ENCODE measurements at regions not wholly inside any gene's neighbourhood (a gene's known extent, or its start where the extent isn't known, plus 50 kb on each side); places are given as distances from the start of the nearest gene placed in this dataset.
"Not testable (repeated sequence)": the region's sequence is repeated elsewhere in the genome, so short reads cannot be mapped to it uniquely, and the experiment has no call there.

DNA sequence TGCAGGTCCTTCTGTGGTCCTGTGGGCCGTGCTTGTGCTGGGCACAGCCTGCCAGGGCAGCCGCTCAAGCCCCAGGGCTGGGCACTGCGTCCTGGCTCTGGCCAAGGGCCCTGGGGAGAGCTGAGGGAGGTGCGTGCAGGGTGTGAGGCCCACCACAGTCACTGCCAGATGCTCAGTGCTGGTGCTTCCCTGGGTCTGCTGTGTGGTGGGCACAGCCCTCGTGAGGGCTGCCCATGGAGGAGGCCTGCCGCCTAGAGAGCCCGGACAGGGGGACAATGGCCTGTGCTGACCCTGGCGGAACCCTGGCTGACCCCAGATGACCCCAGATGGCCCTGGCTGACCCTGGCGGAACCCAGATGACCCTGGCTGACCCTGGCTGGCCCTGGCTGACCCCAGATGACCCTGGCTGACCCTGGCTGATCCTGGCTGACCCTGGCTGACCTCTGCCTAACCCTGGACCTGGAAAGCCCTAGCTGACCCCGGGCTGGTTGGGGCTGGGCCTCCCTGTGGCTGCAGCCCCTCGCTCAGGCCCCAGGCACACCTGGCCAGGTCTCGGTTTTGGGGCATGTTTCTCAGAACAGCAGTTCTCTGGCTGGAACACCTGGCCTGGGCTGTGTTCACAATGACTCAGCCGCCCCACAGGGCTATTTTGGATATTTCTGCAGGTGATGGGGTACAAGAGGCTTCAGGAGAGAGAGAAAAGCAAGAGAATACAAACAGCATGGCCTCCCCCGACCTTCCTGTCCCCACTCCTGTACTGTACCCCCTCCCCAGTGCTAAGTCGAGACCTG is 55.4 kb downstream of the TMEM121 start:
- intact Hi-C loops (cut with DNase I), result loop anchor here (10.0 kb wide), 1 partner anchor 123 kb away; no protein-coding TSS in a partner anchor
- ATAC-seq (ENCODE audit: poor library complexity), result no peak
- no peak for DNase-seq

DNA sequence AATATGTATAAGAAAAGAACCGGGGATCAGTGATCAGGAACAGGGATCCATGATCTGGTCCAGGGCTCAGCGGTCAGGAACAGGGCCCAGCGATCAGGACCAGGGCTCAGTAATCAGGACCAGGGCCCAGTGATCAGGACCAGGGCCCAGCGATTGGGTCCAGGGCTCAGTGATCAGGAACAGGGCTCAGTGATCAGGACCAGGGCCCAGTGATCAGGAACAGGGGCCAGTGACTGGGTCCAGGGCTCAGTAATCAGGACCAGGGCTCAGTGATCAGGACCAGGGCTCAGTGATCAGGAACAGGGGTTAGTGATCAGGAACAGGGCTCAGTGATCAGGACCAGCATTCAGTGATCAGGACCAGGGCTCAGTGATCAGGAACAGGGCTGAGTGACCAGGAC is 56.3 kb downstream of the TMEM121 start:
- intact Hi-C loops (cut with DNase I), result loop anchor here (10.0 kb wide), 1 partner anchor 122 kb away; no protein-coding TSS in a partner anchor
- DNase-seq (no peak), ATAC-seq (ENCODE audit: poor library complexity) (peak; percentile 41)

GRCh38 chr14:105583914-105584313 is 57.5 kb downstream of the TMEM121 start:
- intact Hi-C loops (cut with DNase I), result loop anchor here (10.0 kb wide), 1 partner anchor 121 kb away; no protein-coding TSS in a partner anchor
- ATAC-seq (ENCODE audit: poor library complexity); DNase-seq: not testable (repeated sequence)

- not testable (repeated sequence) for ATAC-seq (ENCODE audit: poor library complexity); DNase-seq
- intact Hi-C loops (cut with DNase I), result loop anchor here (10.0 kb wide), 1 partner anchor 120 kb away; no protein-coding TSS in a partner anchor
These were observed 58.9 kb downstream of the TMEM121 start for GRCh38 chr14:105585290-105585689.

- DNase-seq; ATAC-seq (ENCODE audit: poor library complexity): not testable (repeated sequence)
- intact Hi-C loops (cut with DNase I), result loop anchor here (10.0 kb wide), 1 partner anchor 119 kb away; no protein-coding TSS in a partner anchor
These were observed 59.3 kb downstream of the TMEM121 start for GRCh38 chr14:105585722-105586121.

DNA sequence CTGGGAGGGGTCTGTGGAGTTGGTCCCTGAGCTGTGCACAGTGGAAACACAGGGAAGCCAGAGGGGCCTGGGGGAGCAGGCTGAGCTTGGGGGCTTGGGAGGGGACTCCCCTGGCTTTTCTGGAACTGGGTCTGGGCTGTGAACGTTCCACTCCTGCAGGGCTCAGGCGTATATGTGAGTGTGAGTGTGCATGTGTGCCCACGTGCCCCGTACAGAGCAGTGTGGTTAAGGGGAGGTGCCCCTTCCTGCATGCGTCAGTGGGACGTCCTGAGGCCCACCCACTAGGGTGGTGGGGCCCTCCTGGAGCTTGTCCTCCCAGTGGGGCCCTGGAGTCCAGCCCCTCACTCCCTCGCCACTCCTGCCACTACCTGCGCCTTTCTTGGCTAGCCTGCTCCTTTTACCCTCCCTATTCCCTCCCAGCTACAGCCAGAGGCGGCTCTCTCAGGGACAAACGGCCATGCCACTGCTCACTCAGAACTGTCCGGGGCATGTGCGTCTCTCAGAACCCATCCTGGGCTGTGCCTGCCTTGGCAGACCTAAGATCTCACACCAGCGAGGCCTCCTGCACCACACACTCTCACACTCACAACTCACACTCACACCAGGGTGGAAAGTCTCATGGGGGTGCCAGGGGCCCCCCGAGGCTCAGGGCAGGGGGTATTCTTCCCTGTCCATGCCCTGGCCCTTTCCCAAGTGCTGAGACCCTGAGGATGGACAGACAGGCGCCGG is 59.9 kb downstream of the TMEM121 start:
- intact Hi-C loops (cut with DNase I), result loop anchor here (10.0 kb wide), 1 partner anchor 118 kb away; no protein-coding TSS in a partner anchor
- ATAC-seq (ENCODE audit: poor library complexity); DNase-seq: not testable (repeated sequence)

DNA sequence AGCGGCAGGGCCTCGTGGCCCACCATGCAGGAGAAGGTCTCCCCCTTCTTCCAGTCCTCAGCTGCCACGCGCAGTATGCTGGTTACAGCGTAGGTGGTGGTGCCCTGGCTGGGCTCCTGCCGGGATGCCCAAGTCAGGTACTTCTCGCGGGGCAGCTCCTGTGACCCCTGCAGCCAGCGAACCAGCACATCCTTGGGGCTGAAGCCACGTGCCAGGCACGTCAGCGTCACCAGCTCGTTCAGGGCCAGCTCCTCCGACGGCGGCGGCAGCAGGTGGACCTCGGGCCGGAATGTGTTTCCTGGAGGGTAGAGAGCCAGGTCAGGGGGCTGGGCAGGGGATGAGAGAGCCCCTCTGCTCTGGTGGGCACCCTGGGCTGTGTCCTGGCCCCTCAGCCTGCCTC is 60.7 kb downstream of the TMEM121 start:
- ATAC-seq (ENCODE audit: poor library complexity); DNase-seq: not testable (repeated sequence)
- intact Hi-C loops (cut with DNase I), result loop anchor here (10.0 kb wide), 1 partner anchor 118 kb away; no protein-coding TSS in a partner anchor

DNA sequence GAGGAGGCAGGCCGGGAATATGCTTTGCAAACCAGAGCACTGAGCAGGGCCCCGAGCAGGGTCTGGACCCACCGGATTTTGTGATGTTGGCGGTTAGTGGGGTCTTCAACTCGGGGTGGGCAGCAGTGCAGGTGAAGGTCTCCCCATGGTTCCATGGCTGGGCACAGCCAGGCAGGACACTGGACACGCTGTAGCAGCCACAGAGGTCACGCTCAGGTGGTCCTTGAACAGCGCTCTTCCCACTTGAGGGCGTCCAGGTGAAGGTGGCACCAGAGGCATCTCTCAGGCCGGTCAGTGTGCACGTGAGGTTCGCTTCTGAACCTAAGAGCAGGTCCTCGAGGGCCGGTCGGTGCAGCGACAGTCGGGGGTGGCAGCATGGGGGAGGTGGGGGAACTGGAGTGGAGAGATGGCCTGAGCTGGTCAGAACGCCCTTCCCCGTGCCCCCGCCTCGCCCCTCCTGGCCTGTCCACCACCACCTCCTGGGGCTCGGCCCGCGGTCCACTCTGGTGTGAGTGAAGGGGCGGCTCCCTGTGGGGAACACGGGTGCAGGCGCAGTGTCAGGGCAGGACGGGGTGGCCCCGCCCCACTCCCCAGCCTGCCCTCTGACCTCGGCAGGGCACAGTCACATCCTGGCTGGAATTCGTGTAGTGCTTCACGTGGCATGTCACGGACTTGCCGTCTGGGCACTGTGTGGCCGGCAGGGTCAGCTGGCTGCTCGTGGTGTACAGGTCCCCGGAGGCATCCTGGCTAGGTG is 61.3 kb downstream of the TMEM121 start:
- ATAC-seq (ENCODE audit: poor library complexity); DNase-seq: not testable (repeated sequence)
- intact Hi-C loops (cut with DNase I), result loop anchor here (10.0 kb wide), 1 partner anchor 117 kb away; no protein-coding TSS in a partner anchor

- intact Hi-C loops (cut with DNase I), result loop anchor here (10.0 kb wide), 1 partner anchor 116 kb away; no protein-coding TSS in a partner anchor
- no peak for DNase-seq
- ATAC-seq (ENCODE audit: poor library complexity), result no peak
These were observed 62.0 kb downstream of the TMEM121 start for GRCh38 chr14:105588236-105588860.

DNA sequence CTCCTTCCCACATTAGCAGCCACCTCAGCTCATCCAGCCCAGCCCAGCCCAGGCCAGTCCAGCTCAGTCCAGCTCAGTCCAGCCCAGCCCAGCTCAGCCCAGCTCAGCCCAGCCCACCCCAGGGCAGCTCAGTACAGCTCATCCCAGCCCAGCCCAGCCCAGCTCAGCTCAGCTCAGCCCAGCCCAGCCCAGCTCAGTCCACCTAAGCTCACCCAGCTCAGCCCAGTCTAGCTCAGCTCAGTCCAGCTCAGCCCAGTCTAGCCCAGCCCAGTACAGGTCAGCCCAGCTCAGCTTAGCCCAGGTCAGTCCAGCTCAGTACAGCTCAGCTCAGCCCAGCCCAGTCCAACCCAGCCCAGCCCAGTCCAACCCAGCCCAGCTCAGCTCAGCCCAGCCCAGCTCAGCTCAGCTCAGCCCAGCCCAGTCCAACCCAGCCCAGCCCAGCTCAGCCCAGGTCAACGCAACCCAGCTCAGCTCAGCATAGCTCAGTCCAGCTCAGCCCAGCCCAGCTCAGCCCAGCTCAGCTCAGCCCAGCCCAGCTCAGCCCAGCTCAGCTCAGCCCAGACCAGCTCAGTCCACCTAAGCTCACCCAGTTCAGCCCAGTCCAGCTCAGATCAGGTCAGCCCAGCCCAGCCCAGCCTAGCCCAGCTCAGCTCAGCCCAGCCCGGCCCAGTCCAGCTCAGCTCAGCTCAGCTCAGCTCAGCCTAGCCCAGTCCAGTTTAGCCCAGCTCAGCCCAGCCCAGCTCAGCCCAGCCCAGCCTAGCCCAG is 63.0 kb downstream of the TMEM121 start:
- DNase-seq, result no peak
- intact Hi-C loops (cut with DNase I), result loop anchor here (10.0 kb wide), 1 partner anchor 115 kb away; no protein-coding TSS in a partner anchor
- ATAC-seq (ENCODE audit: poor library complexity), result no peak

GRCh38 chr14:105589926-105590185 is 63.5 kb downstream of the TMEM121 start:
- DNase-seq; ATAC-seq (ENCODE audit: poor library complexity): not testable (repeated sequence)
- intact Hi-C loops (cut with DNase I), result loop anchor here (10.0 kb wide), 1 partner anchor 115 kb away; no protein-coding TSS in a partner anchor

- ATAC-seq (ENCODE audit: poor library complexity) (no peak), DNase-seq (no peak)
- intact Hi-C loops (cut with DNase I), result no loop called here
These were observed 64.7 kb downstream of the TMEM121 start for GRCh38 chr14:105591052-105591451.

- DNase-seq; intact Hi-C loops (cut with DNase I); ATAC-seq (ENCODE audit: poor library complexity): not testable (repeated sequence)
These were observed 65.5 kb downstream of the TMEM121 start for GRCh38 chr14:105591792-105592341.

GRCh38 chr14:105592646-105593045 is 66.3 kb downstream of the TMEM121 start:
- intact Hi-C loops (cut with DNase I); ATAC-seq (ENCODE audit: poor library complexity); DNase-seq: not testable (repeated sequence)

DNA sequence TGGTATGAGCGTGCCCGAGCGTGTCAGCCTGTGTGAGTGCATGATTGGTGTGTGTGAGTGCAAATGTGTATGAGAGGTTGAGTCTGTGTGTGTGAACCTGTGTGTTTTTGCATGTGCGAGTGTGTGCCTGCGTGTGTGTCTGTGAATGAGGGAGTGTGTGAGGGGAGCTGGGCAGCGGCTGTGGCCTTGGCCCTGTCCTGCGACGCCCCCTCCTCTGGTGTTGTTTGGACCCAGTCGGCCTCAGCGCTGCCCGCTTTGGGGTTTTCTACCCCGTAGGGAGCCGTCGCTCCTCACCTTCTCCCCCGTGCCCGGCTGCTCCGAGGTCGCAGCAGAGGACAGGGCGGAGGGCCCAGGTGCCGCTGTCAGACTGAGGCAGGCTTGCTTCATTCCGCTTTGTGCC is 69.0 kb downstream of the TMEM121 start:
- ATAC-seq (ENCODE audit: poor library complexity), result peak; percentile 20
- intact Hi-C loops (cut with DNase I), result not testable (repeated sequence)

GRCh38 chr14:105596374-105596773 is 70.0 kb downstream of the TMEM121 start:
- ATAC-seq (ENCODE audit: poor library complexity); intact Hi-C loops (cut with DNase I): not testable (repeated sequence)

More for the DNA sequence above, 69.0 kb downstream of the TMEM121 start:
- not testable (repeated sequence) for DNase-seq

More at GRCh38 chr14:105596374-105596773, 70.0 kb downstream of the TMEM121 start:
- not testable (repeated sequence) for DNase-seq

All from Right ventricle myocardium superior (tissue), 1 donor.